H1 (cell line): ENCODE measurements at regions not wholly inside any gene's neighbourhood (a gene's known extent, or its start where the extent isn't known, plus 50 kb on each side); places are given as distances from the start of the nearest gene placed in this dataset.

ENCODE experiments used
- CTCF ChIA-PET: fragments of 300-600 bp; sonication (Branson Sonifier 250); formaldehyde crosslinking; loops from one replicate; lab custom pipeline; 2021; ENCODE audit not compliant: partially characterized antibody; lab: Charles Lee
- POLR2A ChIA-PET: fragments of 300-600 bp; sonication (Branson Sonifier 250); formaldehyde crosslinking; loops from one replicate; lab custom pipeline; 2021; ENCODE audit warnings: inconsistent platforms; ENCODE audit not compliant: partially characterized antibody; lab: Charles Lee
- DNase-seq, 2 experiments: peaks; one replicate each; pipeline versions ENCODE4 v3.0.0 to v3.0.0-alpha.2; 2010 to 2022; ENCODE audit warnings: low spot score in 2 of 2, low read depth in 1 of 2, mixed read lengths in 1 of 2
- FAIRE-seq: peaks from 2 replicates; lab custom pipeline; 2011; peaks lifted over from hg19 to GRCh38; lab: Jason Lieb, UNC
- H2AFZ ChIP-seq: 2 replicates; pipeline ENCODE4 v1.8.1; 2012; ENCODE audit warnings: low read length, inconsistent platforms
- H2AK5ac ChIP-seq: 2 replicates; pipeline ENCODE4 v1.6.1; 2013; ENCODE audit warnings: low read depth, low read length
- H2BK120ac ChIP-seq: replicated peaks from 2 replicates; pipeline ENCODE3; 2013; ENCODE audit warnings: low read depth, low read length, inconsistent platforms
- H2BK12ac ChIP-seq: 2 replicates; pipeline ENCODE4 v1.6.1; 2013; ENCODE audit warnings: low read depth, low read length
- H2BK15ac ChIP-seq: 2 replicates; pipeline ENCODE4 v1.6.1; 2013; ENCODE audit warnings: low read length
- H2BK20ac ChIP-seq: 2 replicates; pipeline ENCODE4 v1.6.1; 2013; ENCODE audit warnings: low read length
- H2BK5ac ChIP-seq: 2 replicates; pipeline ENCODE4 v1.6.1; 2013; ENCODE audit warnings: low read depth, low read length
- H3K14ac ChIP-seq: 2 replicates; pipeline ENCODE4 v1.6.1; 2013; ENCODE audit warnings: inconsistent platforms; ENCODE audit not compliant: insufficient read length
- H3K18ac ChIP-seq: 2 replicates; pipeline ENCODE4 v1.6.1; 2013; ENCODE audit warnings: low read length; ENCODE audit errors: extremely low read depth
- H3K23ac ChIP-seq: 2 replicates; pipeline ENCODE4 v1.6.1; 2013; ENCODE audit warnings: inconsistent platforms; ENCODE audit not compliant: insufficient read length
- H3K23me2 ChIP-seq: 2 replicates; pipeline ENCODE4 v1.6.1; 2013; ENCODE audit warnings: low read depth, low read length
- H3K27ac ChIP-seq: 2 replicates; pipeline ENCODE4 v1.6.1; 2011; ENCODE audit warnings: low read depth, low read length, inconsistent platforms
- H3K27me3 ChIP-seq, 4 experiments: replicated peaks in 1 of 4; 1 replicate in 1 of 4; 2 replicates in 3 of 4; pipeline versions ENCODE4 v1.6.1 to v1.8.1; 2011 to 2013; ENCODE audit warnings: low read length in 3 of 4, mild to moderate bottlenecking in 3 of 4, inconsistent platforms in 2 of 4, mixed read lengths in 2 of 4, moderate library complexity in 1 of 4; ENCODE audit not compliant: control insufficient read depth in 3 of 4, insufficient read depth in 3 of 4; ENCODE audit errors: extremely low read depth in 1 of 4
- H3K36me3 ChIP-seq, 4 experiments: 2 replicates each; pipeline versions ENCODE4 v1.6.1 to v1.8.1; 2011 to 2013; ENCODE audit warnings: mild to moderate bottlenecking in 4 of 4, low read length in 3 of 4, moderate library complexity in 2 of 4, control low read depth in 1 of 4, inconsistent platforms in 1 of 4; ENCODE audit not compliant: insufficient read depth in 4 of 4, control insufficient read depth in 2 of 4
- H3K4ac ChIP-seq: replicated peaks from 2 replicates; pipeline ENCODE3; 2013; ENCODE audit warnings: low read length, low read depth, mixed read lengths, inconsistent platforms; ENCODE audit not compliant: insufficient read length
- H3K4me1 ChIP-seq, 4 experiments: replicated peaks in 1 of 4; 1 replicate in 1 of 4; 2 replicates in 3 of 4; pipeline versions ENCODE4 v1.6.1 to v1.8.1; 2011 to 2013; ENCODE audit warnings: low read length in 3 of 4, inconsistent platforms in 2 of 4, mixed read lengths in 1 of 4; ENCODE audit not compliant: insufficient read depth in 4 of 4, control insufficient read depth in 3 of 4
- H3K4me2 ChIP-seq, 2 experiments: 2 replicates each; pipeline versions ENCODE4 v1.6.1 to v1.8.1; 2011 to 2013; ENCODE audit warnings: low read depth in 2 of 2, low read length in 2 of 2, control low read depth in 1 of 2, inconsistent platforms in 1 of 2, mild to moderate bottlenecking in 1 of 2; ENCODE audit not compliant: insufficient read depth in 1 of 2
- H3K4me3 ChIP-seq, 4 experiments: fragments of 200-600, 300-600 bp in 1 of 4; sonication (generic), shearing (Covaris generic), sonication (Bioruptor Twin) in 1 of 4; 2 replicates each; pipeline versions ENCODE4 v1.5.1 to v1.8.1; 2011 to 2016; ENCODE audit warnings: low read length in 4 of 4, low read depth in 3 of 4, control low read depth in 2 of 4, inconsistent platforms in 2 of 4, mild to moderate bottlenecking in 2 of 4, mixed read lengths in 1 of 4, moderate library complexity in 1 of 4; ENCODE audit not compliant: insufficient read depth in 2 of 4; ENCODE audit errors: extremely low read depth in 1 of 4
- H3K56ac ChIP-seq: replicated peaks from 2 replicates; pipeline ENCODE3; 2013; ENCODE audit warnings: low read depth, mild to moderate bottlenecking, mixed read lengths, low read length, inconsistent platforms; ENCODE audit not compliant: insufficient read length
- H3K79me1 ChIP-seq: 2 replicates; pipeline ENCODE4 v1.6.1; 2013; ENCODE audit warnings: low read depth, low read length, control low read depth
- H3K79me2 ChIP-seq, 2 experiments: 2 replicates each; pipeline versions ENCODE4 v1.6.1 to v1.8.1; 2012 to 2013; ENCODE audit warnings: low read length in 2 of 2, mild to moderate bottlenecking in 2 of 2, inconsistent platforms in 1 of 2; ENCODE audit not compliant: insufficient read depth in 2 of 2, control insufficient read depth in 1 of 2
- H3K9ac ChIP-seq, 4 experiments: replicated peaks in 1 of 4; 1 replicate in 1 of 4; 2 replicates in 3 of 4; pipeline versions ENCODE4 v1.6.1 to v1.8.1; 2011 to 2013; ENCODE audit warnings: low read depth in 3 of 4, low read length in 3 of 4, control low read depth in 2 of 4, mild to moderate bottlenecking in 2 of 4, moderate library complexity in 2 of 4, inconsistent platforms in 1 of 4; ENCODE audit errors: extremely low read depth in 1 of 4
- H3K9me3 ChIP-seq, 2 experiments: 2 replicates each; pipeline versions ENCODE4 v1.6.1 to v1.8.1; 2012 to 2013; ENCODE audit warnings: mild to moderate bottlenecking in 2 of 2, moderate library complexity in 2 of 2, control low read depth in 1 of 2, inconsistent platforms in 1 of 2, low read depth in 1 of 2, low read length in 1 of 2, mixed read lengths in 1 of 2; ENCODE audit not compliant: insufficient read depth in 2 of 2
- H4K20me1 ChIP-seq, 2 experiments: replicated peaks in 1 of 2; 2 replicates each; pipeline versions ENCODE3 to v1.8.1; 2011 to 2013; ENCODE audit warnings: inconsistent platforms in 2 of 2, low read length in 2 of 2, mild to moderate bottlenecking in 1 of 2; ENCODE audit not compliant: insufficient read depth in 2 of 2, control insufficient read depth in 1 of 2
- H4K5ac ChIP-seq: 2 replicates; pipeline ENCODE4 v1.6.1; 2013; ENCODE audit warnings: low read length, low read depth, mixed read lengths, inconsistent platforms; ENCODE audit not compliant: insufficient read length
- H4K8ac ChIP-seq: 2 replicates; pipeline ENCODE4 v1.8.0; 2013; ENCODE audit warnings: mild to moderate bottlenecking, moderate library complexity, low read length, inconsistent platforms; ENCODE audit not compliant: insufficient read depth; ENCODE audit errors: extremely low read depth
- H4K91ac ChIP-seq: replicated peaks from 2 replicates; pipeline ENCODE3; 2013; ENCODE audit warnings: low read length, mixed read lengths, inconsistent platforms; ENCODE audit not compliant: insufficient read length
- SUZ12 ChIP-seq: fragments of 200-600 bp; sonication (generic); IDR thresholded peaks from 2 replicates; pipeline ENCODE4 v1.6.1; 2012; ENCODE audit warnings: mild to moderate bottlenecking, inconsistent platforms, low read length, moderate library complexity, mixed read lengths
- WGBS, 2 experiments: shearing (Covaris generic) in 1 of 2; methylation state at CpG; one replicate each; pipeline versions ENCODE4 v1.1.6 to v1.1.7; 2013 to 2015; ENCODE audit warnings: low lambda C conversion rate in 2 of 2, mixed read lengths in 2 of 2, inconsistent platforms in 1 of 2, low coverage in 1 of 2, missing lambda C conversion rate in 1 of 2; ENCODE audit not compliant: insufficient replicate concordance in 2 of 2, insufficient coverage in 1 of 2, insufficient read length in 1 of 2; ENCODE audit errors: extremely low coverage in 1 of 2, missing lambda C conversion rate in 1 of 2; 5-methylcytosine and 5-hydroxymethylcytosine counted together

- no peak for FAIRE-seq
- H3K9ac ChIP-seq, result no peak overlapping the region
- CTCF ChIA-PET, result no interaction called here
- no peak for TF ChIP-seq SUZ12
These were observed 1248.8 kb downstream of the ADGRL3 start for GRCh38 chr4:62448911-62449310.

More at GRCh38 chr4:62448911-62449310, 1248.8 kb downstream of the ADGRL3 start:
- no peak overlapping the region for H3K27ac ChIP-seq
- H3K4ac ChIP-seq, result no peak overlapping the region
- H3K27me3 ChIP-seq, result no peaks in the 10 kb centered on the region
- H2AFZ ChIP-seq, result no peak overlapping the region
- no peak overlapping the region for H2BK20ac ChIP-seq
- H2BK15ac ChIP-seq, result no peak overlapping the region
- H4K91ac ChIP-seq, result no peak overlapping the region
- no peak overlapping the region for H2BK12ac ChIP-seq
- no peak overlapping the region for H3K4me2 ChIP-seq
- H2BK5ac ChIP-seq, result no peak overlapping the region
- H3K36me3 ChIP-seq, result no peaks in the 10 kb centered on the region
- no peak for DNase-seq
- no peak overlapping the region for H3K14ac ChIP-seq
- no peak overlapping the region for H3K18ac ChIP-seq
- H4K20me1 ChIP-seq, result no peaks in the 10 kb centered on the region
- H3K23me2 ChIP-seq, result no peaks in the 10 kb centered on the region
- no peaks in the 10 kb centered on the region for H3K79me2 ChIP-seq
- H3K79me1 ChIP-seq, result no peaks in the 10 kb centered on the region
- H2AK5ac ChIP-seq, result no peak overlapping the region
- 0 out of 4 replicates have a peak, but pooled peaks cover 0 to 2% of the 10 kb centered on the region in 2 experiments for H3K9me3 ChIP-seq
- 92% methylated on average over 2 of the region's 2 CpGs; no CpG with 5 or more reads in 1 of the 2 experiments for WGBS, 2 experiments
- no peak overlapping the region for H4K5ac ChIP-seq
- no peak overlapping the region for H3K4me3 ChIP-seq
- H2BK120ac ChIP-seq, result no peak overlapping the region
- H4K8ac ChIP-seq, result no peak overlapping the region
- H3K4me1 ChIP-seq, result no peaks in the 10 kb centered on the region
- H3K56ac ChIP-seq, result no peak overlapping the region
- POLR2A ChIA-PET, result no interaction called here
- H3K23ac ChIP-seq, result no peak overlapping the region
